OCI-LY7 (cell line): ENCODE measurements at regions not wholly inside any gene's neighbourhood (a gene's known extent, or its start where the extent isn't known, plus 50 kb on each side); places are given as distances from the start of the nearest gene placed in this dataset.
"Not testable (repeated sequence)": the region's sequence is repeated elsewhere in the genome, so short reads cannot be mapped to it uniquely, and the experiment has no call there.

Experiments
- BruUV-seq: library from RNA; stranded (reverse); fragments of 400-500 nt; replicated peaks from 2 replicates; lab custom pipeline; 2021; lab: Mats Ljungman, UMichigan
- CTCF ChIA-PET: fragments of 300-600 bp; sonication (Branson Sonifier 250); formaldehyde crosslinking; loops from one replicate; lab custom pipeline; 2022; ENCODE audit warnings: antibody characterized with exemption; ENCODE audit not compliant: unreplicated experiment; lab: Charles Lee
- POLR2A ChIA-PET: fragments of 300-600 bp; sonication (Branson Sonifier 250); formaldehyde crosslinking; loops from one replicate; lab custom pipeline; 2022; ENCODE audit warnings: antibody characterized with exemption; lab: Charles Lee
- DNase-seq: peaks from one replicate; pipeline ENCODE4 v3.0.0-alpha.2; 2015; ENCODE audit warnings: low spot score
- H2AFZ ChIP-seq: fragments of 200-600 bp; sonication (generic), shearing (Covaris generic); 2 replicates; pipeline ENCODE4 v1.6.1; 2014; ENCODE audit warnings: mild to moderate bottlenecking, antibody characterized with exemption, low read length, moderate library complexity
- H3K27ac ChIP-seq: fragments of 200-600 bp; sonication (generic); 2 replicates; pipeline ENCODE4 v1.5.1; 2014; ENCODE audit warnings: mixed run types, low read depth, mild to moderate bottlenecking, moderate library complexity, low read length, inconsistent platforms; ENCODE audit not compliant: poor library complexity, severe bottlenecking
- H3K36me3 ChIP-seq: fragments of 200-600 bp; sonication (generic); 2 replicates; pipeline ENCODE4 v1.6.1; 2014; ENCODE audit warnings: mild to moderate bottlenecking, antibody characterized with exemption, low read length, moderate library complexity, mixed read lengths; ENCODE audit not compliant: insufficient read depth
- H3K4me1 ChIP-seq: fragments of 200-600 bp; sonication (generic); 2 replicates; pipeline ENCODE4 v1.5.1; 2014; ENCODE audit warnings: mild to moderate bottlenecking, low read length; ENCODE audit not compliant: insufficient read depth, poor library complexity, severe bottlenecking
- H3K4me2 ChIP-seq: fragments of 200-600 bp; sonication (generic); 2 replicates; pipeline ENCODE4 v1.6.1; 2014; ENCODE audit warnings: mild to moderate bottlenecking, low read length
- H3K4me3 ChIP-seq: fragments of 200-600 bp; sonication (generic); 2 replicates; pipeline ENCODE4 v1.5.1; 2014; ENCODE audit warnings: mild to moderate bottlenecking, low read depth, low read length; ENCODE audit not compliant: poor library complexity, severe bottlenecking
- H3K79me2 ChIP-seq: fragments of 200-600 bp; sonication (generic); 2 replicates; pipeline ENCODE4 v1.6.1; 2016; ENCODE audit warnings: low read depth, mild to moderate bottlenecking, low read length, moderate library complexity, mixed read lengths; ENCODE audit not compliant: insufficient read depth
- H3K9me2 ChIP-seq: fragments of 200-600 bp; sonication (generic); 2 replicates; pipeline ENCODE4 v1.6.1; 2016; ENCODE audit warnings: mild to moderate bottlenecking, low read length, mixed read lengths; ENCODE audit not compliant: insufficient read depth
- H3K9me3 ChIP-seq: fragments of 200-600 bp; sonication (generic); 2 replicates; pipeline ENCODE4 v1.6.1; 2014; ENCODE audit warnings: mild to moderate bottlenecking, mixed run types, low read length, mixed read lengths
- H4K20me1 ChIP-seq: fragments of 200-600 bp; sonication (generic); 2 replicates; pipeline ENCODE4 v1.6.1; 2014; ENCODE audit warnings: mild to moderate bottlenecking, antibody characterized with exemption, low read length, moderate library complexity, mixed read lengths; ENCODE audit not compliant: insufficient read depth
- EZH2phosphoT487 ChIP-seq: fragments of 200-600 bp; sonication (generic); IDR thresholded peaks from 2 replicates; pipeline ENCODE4 v1.6.1; 2018; ENCODE audit warnings: low read depth, borderline replicate concordance, mild to moderate bottlenecking, mixed run types, antibody characterized with exemption, low read length, moderate library complexity, mixed read lengths
- intact Hi-C: fragments of 100-400 bp; cut with micrococcal nuclease; formaldehyde crosslinking; loops from one replicate; pipeline ENCODE4 v1.10.0; 2022; ENCODE audit not compliant: unreplicated experiment
- TF ChIP-seq, protein P1 (sequence below): fragments of 200-600 bp; sonication (generic); conservative IDR thresholded peaks from 2 replicates; pipeline ENCODE4 v1.5.1; 2014; ENCODE audit warnings: mild to moderate bottlenecking, antibody characterized with exemption, low read length, moderate library complexity, mixed read lengths

DNA sequence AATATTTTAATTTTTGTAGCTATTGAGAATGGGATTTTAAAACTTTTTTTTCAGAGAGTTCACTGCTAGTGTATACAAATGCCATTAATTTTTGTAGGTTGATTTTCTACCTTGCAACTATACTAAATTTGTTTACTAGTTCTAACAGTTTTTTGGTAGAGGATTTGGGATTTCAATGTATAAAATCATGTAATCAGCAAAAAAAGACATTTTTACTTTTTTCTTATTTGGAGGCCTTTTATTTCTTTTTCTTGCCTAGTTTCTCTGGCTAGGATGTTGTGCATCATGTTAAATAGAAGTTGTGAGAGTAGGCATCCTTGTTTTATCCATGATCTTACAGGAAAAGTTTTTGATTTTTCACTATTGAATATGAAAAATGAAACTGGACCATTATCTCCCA is 602.9 kb upstream of the KIF2B start:
- H3K4me3 ChIP-seq = no peak overlapping the region
- no peak for DNase-seq
- no peaks in the 10 kb centered on the region for H4K20me1 ChIP-seq
- POLR2A ChIA-PET = interaction anchor here (0.6 kb wide), 1 partner anchor 495 kb away, joined by 3 read pairs; no protein-coding TSS in a partner anchor
- H3K4me2 ChIP-seq = no peak overlapping the region
- TF ChIP-seq EZH2phosphoT487 = no peak
- TF ChIP-seq, protein P1, sequence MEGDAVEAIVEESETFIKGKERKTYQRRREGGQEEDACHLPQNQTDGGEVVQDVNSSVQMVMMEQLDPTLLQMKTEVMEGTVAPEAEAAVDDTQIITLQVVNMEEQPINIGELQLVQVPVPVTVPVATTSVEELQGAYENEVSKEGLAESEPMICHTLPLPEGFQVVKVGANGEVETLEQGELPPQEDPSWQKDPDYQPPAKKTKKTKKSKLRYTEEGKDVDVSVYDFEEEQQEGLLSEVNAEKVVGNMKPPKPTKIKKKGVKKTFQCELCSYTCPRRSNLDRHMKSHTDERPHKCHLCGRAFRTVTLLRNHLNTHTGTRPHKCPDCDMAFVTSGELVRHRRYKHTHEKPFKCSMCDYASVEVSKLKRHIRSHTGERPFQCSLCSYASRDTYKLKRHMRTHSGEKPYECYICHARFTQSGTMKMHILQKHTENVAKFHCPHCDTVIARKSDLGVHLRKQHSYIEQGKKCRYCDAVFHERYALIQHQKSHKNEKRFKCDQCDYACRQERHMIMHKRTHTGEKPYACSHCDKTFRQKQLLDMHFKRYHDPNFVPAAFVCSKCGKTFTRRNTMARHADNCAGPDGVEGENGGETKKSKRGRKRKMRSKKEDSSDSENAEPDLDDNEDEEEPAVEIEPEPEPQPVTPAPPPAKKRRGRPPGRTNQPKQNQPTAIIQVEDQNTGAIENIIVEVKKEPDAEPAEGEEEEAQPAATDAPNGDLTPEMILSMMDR = no peak
- intact Hi-C loops = no loop called here
- no peaks in the 10 kb centered on the region for H3K9me3 ChIP-seq
- no peaks in the 10 kb centered on the region for H3K9me2 ChIP-seq
- CTCF ChIA-PET = no interaction called here
- no TSS peak for BruUV-seq
- no peaks in the 10 kb centered on the region for H3K36me3 ChIP-seq
- no peak overlapping the region for H3K27ac ChIP-seq
- H3K79me2 ChIP-seq = no peaks in the 10 kb centered on the region
- no peaks in the 10 kb centered on the region for H3K4me1 ChIP-seq
- H2AFZ ChIP-seq = no peak overlapping the region

DNA sequence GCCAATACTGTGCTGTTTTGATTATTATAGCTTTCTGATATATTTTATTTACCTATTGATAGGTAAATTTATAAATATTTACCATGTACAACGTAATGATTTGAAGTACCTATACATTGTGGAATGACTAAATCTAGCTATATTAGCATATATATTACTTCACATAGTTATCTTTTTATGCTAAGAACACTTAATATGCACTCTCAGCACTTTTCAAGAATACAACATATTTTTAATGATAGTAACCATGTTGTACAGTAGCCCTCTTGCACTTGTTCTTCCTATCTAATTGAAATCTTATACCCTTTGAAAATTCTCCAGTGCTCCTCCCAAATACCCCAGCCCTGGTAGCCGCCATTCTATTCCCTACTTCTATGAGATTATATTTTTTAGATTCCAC is 604.0 kb upstream of the KIF2B start:
- ChIA-PET CTCF (no interaction called here), POLR2A (no interaction called here)
- TF ChIP-seq, protein P1 = no peak
- no peak for TF ChIP-seq EZH2phosphoT487
- no peak for DNase-seq
- Histone ChIP-seq H3K36me3 (no peaks in the 10 kb centered on the region), H3K4me2 (no peak overlapping the region), H2AFZ (no peak overlapping the region), H3K9me3 (no peaks in the 10 kb centered on the region), H3K27ac (no peak overlapping the region), H3K4me1 (no peaks in the 10 kb centered on the region), H3K79me2 (no peaks in the 10 kb centered on the region), H3K9me2 (no peaks in the 10 kb centered on the region), H3K4me3 (no peak overlapping the region), H4K20me1 (no peaks in the 10 kb centered on the region)
- no TSS peak for BruUV-seq
- intact Hi-C loops = no loop called here

DNA sequence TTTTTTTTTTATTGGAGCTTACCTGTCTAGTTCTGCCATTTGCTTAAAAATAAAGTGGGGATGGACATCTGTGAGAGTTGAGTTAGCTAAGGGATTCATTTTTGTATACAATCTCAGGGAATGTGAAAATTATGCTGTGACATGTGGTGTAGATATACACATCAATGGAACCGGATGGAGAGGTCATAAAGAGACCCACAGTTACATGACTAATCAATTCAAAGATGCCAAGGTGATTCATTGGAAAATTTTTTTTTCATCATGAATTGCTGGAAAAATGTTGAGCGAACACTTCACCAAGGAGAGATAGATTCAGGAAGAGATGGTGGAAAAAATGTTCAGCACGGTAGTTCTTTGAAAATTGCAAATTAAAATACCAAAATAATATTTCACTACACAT is 605.4 kb upstream of the KIF2B start:
- Histone ChIP-seq H3K9me3 (no peaks in the 10 kb centered on the region), H4K20me1 (no peaks in the 10 kb centered on the region), H3K36me3 (no peaks in the 10 kb centered on the region), H3K4me1 (no peaks in the 10 kb centered on the region), H3K4me2 (no peak overlapping the region), H3K27ac (no peak overlapping the region), H3K9me2 (no peaks in the 10 kb centered on the region), H2AFZ (no peak overlapping the region), H3K79me2 (no peaks in the 10 kb centered on the region), H3K4me3 (no peak overlapping the region)
- no peak for DNase-seq
- POLR2A ChIA-PET = no interaction called here
- no peak for TF ChIP-seq EZH2phosphoT487
- TF ChIP-seq, protein P1 = no peak
- intact Hi-C loops = no loop called here
- CTCF ChIA-PET = no interaction called here
- no TSS peak for BruUV-seq

DNA sequence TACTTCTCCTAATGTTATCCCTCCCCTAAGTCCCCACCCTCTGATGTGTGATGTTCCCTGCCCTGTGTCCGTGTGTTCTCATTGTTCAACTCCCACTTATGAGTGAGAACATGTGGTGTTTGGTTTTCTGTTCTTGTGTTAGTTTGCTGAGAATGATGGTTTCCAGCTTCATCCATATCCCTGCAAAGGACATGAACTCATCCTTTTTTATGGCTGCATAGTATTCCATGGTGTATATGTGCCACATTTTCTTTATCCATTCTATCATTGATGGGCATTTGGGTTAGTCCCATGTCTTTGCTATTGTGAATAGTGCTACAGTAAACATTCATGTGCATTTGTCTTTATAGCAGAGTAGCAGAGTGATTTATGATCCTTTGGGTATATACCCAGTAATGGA is 613.8 kb upstream of the KIF2B start:
- DNase-seq, CTCF ChIA-PET, H3K27ac ChIP-seq, H2AFZ ChIP-seq, H3K4me3 ChIP-seq, H3K9me3 ChIP-seq, H3K9me2 ChIP-seq, H3K36me3 ChIP-seq, H3K79me2 ChIP-seq, BruUV-seq, H3K4me2 ChIP-seq, POLR2A ChIA-PET, H4K20me1 ChIP-seq, H3K4me1 ChIP-seq, intact Hi-C loops: not testable (repeated sequence)
